Fibroblast of skin of right quadriceps (primary cell): ENCODE measurements at regions not wholly inside any gene's neighbourhood (a gene's known extent, or its start where the extent isn't known, plus 50 kb on each side); places are given as distances from the start of the nearest gene placed in this dataset.

Experiments
- DNase-seq: peaks from one replicate; pipeline ENCODE4 v3.0.0-alpha.2; 2013

DNA sequence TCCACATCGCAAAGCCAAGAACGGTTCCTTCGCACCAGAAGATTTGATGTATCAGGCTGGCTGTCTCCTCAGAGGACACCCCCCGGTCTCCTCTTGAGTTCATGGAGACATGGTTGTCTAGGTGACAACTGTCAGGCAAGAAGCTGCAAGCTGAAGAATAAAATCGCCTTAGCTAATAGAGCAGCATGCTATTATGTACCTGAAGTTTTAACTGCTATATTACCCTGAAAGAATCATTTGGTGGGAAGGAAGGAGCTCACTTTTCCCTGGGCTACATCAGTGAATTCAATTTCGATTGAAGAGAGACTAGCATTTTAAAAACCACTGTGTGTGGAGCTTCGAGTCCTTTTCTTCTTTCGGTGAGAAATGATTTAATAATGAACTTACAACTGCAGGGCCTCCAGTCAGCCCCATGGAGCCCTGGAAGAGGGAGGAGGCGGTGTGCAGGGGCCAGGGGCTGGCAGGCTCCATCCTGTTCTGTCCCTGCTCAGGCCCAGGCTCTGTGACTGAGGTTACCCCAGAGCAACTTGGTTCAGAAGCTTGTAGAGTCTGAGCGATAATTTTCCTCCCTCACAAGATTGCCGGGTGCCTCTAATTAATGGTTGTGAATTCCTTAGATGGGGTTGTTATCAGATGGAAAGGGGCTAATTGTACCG is 191.3 kb downstream of the MID1IP1 start:
- no peak for DNase-seq

DNA sequence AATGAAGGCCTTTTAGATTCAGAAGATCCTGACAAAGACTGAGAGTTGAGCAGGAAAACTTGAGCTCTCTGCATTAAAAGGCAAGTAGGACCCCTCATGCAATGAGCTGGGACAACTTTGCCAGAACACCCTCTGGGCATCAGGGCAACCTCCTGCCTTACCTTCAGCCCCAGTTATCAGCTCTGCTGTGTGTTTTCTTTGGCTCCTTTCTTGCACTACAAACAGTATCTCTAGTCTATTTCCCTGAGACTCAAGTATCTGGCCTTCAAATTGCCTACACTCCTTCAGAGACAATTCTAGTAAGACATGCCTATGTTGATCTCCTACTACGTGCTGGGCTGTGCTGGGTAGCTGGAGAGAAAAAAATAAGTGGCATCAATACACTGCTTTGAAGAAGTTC is 192.2 kb downstream of the MID1IP1 start:
- no peak for DNase-seq

DNA sequence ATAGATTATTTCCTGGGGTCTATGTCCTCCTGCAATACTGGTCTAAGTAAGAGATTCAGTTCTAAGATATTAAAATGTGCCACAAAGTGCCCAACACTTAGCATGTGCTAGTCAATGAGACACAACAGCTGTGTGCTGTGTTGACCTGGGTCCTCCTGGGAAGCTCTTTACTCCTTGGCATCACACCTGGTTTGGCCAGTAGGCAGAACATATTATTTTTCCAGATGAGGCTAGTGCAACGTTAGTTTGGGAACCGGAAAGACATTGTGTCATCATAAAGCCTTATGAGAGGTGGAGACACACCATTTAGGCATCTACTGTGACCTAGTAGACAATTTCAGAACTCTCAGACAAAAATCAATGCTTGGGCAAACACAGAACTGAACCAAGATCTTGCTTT is 197.8 kb downstream of the MID1IP1 start:
- no peak for DNase-seq

DNA sequence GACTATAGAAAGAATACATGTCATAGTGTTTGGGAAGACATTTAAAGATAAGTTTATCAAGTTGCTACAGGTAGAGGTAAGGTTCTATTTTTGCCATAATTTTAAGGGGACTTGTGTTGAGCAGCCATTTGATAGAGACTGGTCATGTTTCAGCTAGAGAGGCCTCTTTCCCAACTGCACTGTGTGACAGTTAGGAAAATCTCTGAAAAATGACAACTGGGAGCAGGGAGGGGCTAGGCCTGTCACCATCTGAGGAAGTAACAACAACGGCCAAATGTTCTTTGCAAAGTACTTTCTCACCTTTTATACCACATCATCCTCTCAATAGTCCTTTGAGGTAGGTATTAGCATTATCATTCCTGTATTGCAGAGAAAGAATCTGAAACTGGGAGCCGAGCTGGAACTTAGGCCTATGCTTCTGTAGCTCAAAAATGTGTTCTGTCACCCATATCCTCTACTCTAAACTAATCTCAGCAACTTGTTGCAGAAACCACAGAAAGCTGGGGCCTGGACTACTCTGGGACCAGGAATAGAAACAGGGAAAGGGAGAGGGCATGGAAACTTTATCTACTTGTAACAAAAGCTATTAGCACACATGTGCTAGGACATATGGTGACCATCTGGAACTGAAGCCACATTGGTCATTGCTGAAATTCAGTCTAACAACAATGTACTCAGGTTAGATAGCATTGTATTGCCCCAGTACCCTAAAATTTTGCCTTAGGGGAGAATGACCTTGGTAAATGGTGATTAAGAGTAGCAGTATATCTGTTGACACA is 198.9 kb downstream of the MID1IP1 start:
- no peak for DNase-seq

DNA sequence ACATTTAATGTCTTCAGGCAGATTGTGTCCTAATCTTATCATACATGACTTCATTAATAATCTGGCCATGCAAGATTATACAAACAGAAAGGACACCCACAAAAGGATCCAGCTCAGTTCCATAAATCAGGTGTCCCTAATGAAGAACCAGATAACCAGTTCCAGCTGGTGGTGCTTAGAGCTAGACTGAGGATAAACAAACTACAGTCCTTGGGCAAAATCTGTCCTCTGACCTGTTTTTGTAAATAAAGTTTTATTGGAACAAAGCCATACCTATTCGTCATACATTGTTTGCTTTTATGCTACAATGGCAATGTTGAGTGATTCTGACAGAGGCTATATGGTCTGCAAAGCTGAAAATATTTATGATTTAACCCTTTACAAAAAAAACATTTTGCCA is 199.5 kb downstream of the MID1IP1 start:
- no peak for DNase-seq

DNA sequence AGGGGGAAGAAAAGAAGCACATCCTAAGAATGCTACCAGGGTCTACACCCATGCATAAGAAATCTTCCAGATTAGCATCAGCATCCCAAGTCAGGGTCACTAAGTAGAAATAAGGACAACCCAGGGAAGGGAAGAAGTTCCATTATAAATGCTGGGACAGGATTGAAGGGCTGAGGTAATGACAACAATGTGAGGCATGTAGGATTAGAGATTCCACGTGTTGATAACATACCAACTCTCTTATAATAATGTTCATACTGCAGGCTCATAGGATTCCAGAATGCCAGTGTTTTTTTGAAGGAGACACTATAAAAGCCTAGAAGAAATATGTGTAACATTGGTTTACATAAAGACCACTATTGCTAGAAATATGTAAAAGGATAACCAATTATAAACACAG is 201.2 kb downstream of the MID1IP1 start:
- peak; percentile 14 for DNase-seq

DNA sequence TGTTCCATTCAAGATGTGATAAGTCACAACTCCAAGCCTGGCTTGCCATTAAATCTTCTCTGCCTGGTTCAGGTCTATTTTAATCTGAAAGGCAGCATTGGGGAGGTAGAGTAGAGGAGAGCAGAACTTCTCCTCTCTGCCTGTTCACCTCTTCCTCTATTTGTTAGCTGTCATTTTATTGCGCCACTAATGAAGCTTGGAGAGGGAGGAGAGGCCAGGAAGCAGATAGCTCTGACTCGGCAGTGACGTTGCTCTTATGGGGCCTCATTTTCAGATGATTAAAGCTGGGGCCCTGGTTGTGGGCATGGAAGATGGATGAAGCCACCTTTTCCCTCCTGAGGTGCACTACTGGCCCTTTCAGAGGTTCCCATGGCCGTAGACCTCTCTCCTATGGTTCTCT is 207.3 kb downstream of the MID1IP1 start:
- DNase-seq, result no peak

DNA sequence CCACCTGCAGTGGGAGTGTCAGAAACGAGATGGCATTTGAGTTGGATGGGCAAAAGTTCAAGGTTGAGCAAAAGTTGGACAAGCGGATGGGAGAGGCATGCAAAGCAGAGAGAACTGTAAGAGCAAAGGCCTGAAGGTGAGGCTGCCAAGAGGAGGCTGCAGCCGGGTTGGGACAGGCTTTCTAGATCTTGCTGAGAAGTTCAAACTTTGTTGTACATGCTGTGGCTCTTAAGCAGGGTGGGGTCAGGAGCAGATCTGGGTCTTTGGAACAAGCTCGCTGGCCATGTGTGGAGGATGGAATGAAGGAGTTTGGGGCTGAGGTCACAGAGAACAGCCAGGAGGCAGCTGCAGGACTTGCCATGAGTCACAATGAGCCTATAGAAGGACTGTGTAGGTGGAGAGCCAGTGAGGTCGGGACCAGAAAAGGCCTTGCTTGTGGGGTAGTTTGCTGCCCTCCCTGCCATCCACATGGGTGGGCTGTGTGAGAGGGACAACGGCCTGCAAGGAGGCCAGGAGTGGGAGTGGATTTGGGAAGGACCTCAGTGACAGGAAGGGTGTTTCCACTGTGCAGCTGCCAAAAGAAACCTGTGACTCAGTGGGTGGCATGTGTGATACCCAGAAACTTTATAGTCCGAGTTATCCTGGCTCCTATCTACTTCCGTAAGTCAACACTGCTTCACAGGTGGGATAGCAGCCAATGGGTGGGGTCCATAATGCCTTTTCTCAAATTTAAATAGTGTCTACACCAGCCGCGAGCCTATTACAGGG is 210.4 kb downstream of the MID1IP1 start:
- no peak for DNase-seq

DNA sequence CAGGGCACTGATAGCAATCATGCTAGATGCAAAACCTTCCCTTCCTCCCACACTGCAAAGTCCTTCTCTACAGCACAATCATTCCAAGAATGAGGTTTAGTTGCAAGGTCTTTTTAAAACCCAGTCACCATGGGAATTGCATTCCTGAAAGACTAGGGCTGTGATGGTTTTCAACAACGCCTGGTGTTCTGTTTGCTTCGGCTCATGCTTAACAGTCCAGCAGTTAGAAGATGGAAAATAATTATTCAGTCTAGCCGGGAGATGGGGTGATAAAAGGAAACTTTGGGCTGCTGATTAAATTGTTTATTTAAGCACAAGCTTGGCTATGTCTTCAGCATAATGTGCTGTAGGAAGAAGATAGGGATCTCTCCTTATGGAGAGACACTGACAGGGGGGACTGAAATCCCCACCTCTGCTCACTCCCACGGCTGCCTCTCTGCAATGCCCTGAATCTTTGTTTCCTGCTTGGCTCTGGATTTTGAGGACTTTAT is 211.4 kb downstream of the MID1IP1 start:
- peak; percentile 9 for DNase-seq

DNA sequence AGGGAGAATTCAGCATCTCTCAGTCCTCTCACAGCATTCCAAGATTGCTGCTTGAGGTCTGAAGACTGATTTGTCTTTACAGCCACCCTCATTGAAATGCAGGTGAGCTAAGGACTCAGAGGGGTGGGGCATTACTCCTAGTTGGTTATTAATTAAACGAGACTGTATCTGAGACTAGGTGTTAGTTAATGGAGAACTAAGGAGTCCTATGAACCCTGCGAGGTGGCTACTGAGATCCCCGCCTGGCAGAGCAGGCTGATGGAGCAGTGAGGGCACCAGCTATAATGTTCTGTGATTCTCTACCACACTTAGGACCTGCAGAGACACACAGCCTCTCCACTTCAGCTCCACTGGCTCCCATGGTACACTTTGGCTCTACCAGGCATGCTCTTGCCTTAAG is 215.3 kb downstream of the MID1IP1 start:
- no peak for DNase-seq

DNA sequence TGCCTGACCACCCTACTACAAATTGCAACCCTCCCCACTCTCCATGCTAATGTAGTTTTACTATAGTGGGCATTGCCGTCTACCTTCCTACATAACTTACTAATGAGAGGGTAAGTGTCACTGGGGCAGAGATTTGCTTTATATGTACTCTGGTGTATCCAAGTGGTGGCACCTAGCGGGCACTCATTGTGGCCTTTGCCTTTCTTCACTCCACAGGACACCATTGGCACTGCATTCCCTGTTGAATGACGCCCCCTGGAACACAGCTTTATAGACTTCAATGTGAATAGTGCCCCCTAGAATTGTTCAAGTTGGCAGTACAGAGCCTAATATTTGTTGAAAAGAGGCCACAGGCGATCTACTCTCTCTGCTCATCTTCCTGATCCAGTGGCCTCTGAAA is 215.8 kb downstream of the MID1IP1 start:
- DNase-seq, result no peak

DNA sequence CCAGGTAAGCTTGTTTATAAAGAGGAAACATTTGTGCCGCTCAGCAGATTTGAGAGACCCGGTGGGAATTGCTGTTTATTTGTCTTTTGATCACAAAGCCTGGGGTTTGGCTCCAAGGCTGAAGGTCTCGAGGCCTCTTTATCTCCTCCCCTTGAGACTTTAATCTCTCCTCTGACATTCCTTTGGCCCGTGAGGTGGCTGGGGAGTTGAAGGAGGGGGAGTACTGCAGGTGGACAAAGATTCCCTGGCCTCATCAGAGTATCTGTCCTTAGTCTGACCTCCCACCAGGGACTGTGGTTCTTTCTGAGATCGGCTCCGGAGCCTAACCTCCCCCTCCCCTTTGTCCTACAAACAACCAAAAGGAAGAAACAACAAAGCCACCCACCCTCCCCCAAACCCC is 216.5 kb downstream of the MID1IP1 start:
- no peak for DNase-seq

DNA sequence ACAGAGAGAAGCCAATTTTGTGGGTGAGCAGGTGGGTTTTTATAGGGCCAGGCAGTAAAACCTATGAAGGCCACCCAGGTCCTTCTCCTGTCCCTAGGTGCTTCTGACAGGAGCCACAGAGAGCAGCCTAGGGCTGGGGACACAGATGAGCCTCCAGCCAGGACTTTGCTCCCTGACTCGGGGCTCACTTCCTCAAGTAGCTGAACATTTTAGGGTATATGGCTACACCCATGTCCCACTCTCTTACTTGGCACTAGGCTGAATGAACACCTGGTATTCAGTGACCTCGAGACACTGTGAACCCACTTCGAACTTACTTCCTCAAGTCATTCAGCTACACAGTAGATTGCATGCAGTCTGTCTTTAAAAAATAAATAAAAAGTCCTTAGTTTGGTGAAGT is 217.3 kb downstream of the MID1IP1 start:
- DNase-seq, result no peak

DNA sequence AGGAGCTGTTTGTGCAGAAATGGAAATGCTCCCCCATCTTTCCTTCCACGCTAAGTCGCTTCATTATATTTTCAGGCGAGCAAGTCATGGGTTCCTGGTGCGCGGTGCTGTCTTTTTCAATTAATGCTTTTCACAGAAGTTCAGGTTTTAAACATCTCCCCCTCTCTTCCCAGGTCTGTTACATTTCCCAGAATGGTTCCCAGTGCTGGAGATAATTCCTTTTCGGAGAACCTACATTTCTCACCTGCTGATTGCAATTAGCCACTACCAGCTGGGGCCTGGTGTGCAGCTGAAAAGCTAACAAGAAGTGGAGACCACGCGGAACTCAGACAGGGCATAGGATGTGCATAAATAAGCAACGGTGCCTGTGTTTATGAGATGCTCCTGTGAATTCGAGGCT is 217.8 kb downstream of the MID1IP1 start:
- DNase-seq, result no peak

DNA sequence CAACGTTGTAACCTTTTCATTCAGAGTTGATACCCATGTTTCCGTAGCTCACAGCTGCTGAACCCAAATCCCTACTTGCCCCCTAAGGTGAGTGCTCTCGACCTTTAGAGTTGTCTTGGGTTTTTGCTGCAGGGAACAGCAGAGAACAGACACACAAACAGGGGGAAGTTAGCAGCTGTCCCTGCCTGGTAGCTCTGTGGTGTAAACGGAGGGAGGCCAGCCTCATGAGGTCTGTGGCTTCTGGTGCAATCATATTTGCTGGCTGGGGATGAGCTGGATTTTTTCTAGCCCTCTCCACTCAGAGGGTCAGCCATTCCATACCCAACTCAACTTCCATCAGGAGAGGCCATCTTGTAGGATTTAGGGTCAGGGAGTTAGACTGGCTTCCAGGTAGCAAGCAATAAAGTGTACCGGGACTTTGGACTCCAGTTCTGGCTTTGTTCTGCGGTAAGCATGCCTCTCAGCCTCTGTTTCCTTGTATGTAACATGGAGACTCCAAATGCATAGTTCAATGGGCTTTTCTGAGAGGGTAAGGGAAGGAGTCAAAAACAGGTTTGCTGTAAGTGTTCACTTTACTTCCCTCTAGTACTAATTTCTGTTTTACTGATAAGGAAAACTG is 218.9 kb downstream of the MID1IP1 start:
- DNase-seq, result no peak

DNA sequence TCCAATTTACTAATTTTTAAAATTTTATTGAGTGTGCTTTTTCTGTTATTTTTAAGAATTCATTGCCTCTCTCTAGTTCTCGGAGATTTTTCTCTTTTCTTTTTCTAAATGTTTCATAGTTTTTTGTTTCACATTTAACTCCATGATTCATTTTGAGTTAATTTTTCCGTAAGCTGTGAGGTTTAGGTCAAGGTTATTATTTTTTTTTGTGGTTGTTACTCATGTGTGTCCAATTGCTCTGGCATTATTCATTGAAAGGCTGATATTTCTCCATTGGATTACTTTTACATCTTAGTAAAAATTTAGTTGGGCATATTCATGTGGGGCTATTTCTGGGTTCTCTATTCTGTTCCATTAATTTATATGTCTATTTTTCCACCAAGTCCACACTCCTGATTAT is 220.8 kb downstream of the MID1IP1 start:
- DNase-seq, result no peak

DNA sequence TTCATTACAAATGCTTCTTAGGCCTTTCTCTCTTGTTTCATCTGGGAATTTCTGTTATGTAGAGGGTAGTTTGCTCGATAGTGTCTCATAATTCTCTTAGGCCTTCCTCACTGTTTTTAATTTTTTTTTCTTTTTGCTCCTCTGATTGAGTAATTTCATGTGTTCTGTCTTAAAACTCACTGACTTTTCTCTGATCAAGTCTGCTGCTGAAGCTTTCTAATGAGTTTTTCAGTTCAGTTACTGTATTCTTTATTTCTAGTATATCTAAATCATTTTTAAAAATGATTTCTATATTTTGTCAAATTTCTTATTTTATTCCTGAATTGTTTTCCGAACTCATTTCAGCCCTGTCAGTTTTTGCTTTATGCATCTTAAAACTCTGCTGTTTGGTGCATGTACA is 228.0 kb downstream of the MID1IP1 start:
- no peak for DNase-seq

DNA sequence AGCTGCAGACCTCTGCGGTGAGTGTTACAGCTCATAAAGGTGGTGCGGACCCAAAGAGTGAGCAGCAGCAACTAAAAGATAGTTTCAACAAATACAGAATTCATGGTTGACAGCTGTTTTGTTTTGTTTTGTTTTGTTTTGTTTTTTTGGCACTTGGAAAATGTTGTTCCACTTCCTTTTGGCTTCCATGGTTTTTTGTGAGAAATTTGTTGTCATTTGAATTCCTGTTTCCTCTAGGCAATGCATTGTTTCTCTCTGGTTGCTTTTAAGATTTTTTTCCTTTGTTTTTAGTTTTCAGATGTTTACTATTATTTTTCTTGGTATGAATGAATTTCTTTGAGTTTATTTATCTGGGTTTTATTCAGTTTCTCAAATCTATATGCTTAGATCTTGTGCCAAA is 229.4 kb downstream of the MID1IP1 start:
- no peak for DNase-seq

DNA sequence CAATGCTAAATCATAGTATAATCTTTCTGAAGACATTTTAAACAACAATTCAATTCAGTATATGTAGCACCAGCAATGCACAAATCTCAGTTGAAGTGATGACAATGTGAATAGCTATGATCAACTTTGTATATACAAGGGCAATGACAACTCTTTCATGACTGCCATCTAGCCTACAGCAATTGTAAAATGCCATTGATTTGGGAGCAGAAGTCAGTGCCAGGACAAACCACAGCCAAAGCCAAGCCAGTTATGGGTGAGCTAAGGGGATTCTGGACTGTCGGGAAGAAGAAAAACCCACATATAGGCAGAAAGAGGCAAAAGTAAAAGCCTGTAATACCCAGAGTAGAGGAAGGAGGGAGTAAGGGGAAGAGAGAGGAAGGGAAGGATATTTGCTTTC is 238.6 kb downstream of the MID1IP1 start:
- DNase-seq, result no peak

DNA sequence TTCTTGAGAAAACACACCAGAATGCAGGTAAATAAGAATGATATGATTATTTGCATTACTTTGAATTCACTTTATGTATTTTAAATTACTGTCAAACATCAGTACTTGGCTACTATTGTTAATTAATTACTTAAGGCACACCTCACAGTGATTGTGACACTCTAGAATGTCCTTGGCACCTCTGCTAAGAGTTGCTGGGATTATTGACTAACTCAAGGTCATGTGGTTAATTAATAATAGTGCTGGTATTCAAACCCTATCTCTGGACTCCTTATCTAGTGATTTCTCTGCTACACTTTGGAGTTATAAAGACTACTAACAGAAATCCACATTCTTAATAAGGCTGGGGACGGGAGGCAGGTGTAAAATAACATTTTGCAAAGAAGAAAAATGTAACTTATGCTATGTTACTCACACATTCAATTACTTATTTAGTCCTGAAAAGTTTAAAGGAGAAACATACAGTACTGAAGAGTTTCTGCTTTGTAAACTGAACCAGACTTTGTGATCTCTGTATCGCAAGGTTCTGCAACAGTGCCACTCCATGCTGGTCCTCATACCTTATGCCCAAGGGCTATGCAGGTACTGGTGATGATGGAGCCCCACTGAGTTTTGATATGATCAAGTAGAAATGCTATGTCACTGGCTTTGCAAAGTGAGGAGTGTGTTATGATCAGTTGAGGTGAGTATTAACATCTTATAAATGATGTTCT is 242.7 kb downstream of the MID1IP1 start:
- no peak for DNase-seq

DNA sequence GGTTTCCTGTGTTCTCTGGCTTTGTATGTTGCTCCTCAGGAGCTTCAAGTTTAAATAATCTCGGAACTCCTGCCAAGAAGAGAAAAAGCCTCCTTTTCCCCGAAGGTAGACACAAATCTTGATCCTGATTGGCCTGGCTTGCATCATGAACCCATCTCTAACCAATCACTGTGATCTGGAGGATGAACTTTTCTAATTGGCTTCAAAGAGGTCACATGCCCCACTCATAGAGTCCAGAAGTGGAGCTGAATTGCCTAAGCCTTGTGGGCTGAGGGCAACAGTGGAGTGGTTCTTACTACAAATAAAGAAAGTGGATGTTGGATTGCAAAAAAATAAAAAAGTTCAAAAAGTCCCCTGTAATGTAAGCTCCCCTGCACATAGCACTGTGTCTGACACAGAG is 245.9 kb downstream of the MID1IP1 start:
- no peak for DNase-seq

DNA sequence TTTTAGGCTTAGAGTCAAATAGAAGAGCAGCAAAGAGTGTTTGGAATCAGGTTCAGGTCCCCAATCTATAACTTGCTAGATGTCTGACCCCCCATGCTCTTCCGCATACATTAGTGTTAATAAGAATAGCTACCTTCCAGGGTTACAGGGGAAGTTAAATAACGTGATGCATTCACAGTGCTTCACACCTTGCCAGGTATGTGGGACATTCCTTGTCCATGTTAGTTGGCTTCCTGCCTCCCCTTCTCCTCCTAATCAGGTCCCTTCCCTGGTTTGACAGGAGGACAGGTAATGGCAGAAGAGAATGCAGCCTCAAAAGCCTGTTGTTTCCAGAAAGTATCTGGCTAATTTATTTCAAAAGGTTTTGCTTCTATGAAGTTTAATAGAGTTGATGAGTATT is 248.7 kb downstream of the MID1IP1 start:
- no peak for DNase-seq

DNA sequence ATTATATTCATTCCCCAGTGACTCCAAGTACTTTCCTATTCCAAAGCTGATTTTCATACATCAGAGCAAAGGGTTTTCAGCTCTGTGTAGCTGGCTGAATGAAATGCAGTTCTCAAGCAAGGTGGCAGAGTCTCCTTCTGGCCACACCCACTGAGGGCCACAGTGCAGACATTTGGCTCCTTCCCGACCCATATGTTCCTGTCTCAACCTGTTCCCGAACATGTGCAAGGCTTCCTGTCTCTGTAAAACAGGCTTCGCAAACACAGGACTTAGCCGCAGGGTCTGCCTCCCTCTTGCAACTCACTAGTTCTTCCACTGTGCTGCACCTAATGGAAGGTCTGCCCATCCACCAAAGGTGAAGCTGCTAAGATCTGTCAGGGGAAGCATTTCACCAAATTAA is 249.2 kb downstream of the MID1IP1 start:
- no peak for DNase-seq
